ENCODE measurements at regions not wholly inside any gene's neighbourhood (a gene's known extent, or its start where the extent isn't known, plus 50 kb on each side); places are given as distances from the start of the nearest gene placed in this dataset.

- intact Hi-C loops (cut with micrococcal nuclease; ENCODE audit: unreplicated experiment) (no loop called here), in situ Hi-C loops (cut with HindIII; ENCODE audit: low pct_unique_long_range_greater_than_20kb, low sequenced_read_pairs) (no loop called here)
- H3K4me1 ChIP-seq (ENCODE audit: control insufficient read depth, insufficient read depth, low read length), result no peaks in the 10 kb centered on the region
- no TSS peak for BruUV-seq (replicated peaks)
- TF ChIP-seq TCF7L2 (IDR thresholded peaks at IDR 0.05; ENCODE audit: low read depth, low read length), result no peak
- TF ChIP-seq SIN3A (IDR thresholded peaks at IDR 0.05; ENCODE audit: borderline replicate concordance, insufficient read depth, low read depth, low read length), result no peak
- no peak for TF ChIP-seq CTCF (IDR thresholded peaks at IDR 0.05)
- no peak for TF ChIP-seq REST (IDR thresholded peaks at IDR 0.05; ENCODE audit: insufficient read depth in 1 of 2, low read depth in 2 of 2, low read length in 1 of 2)
- TF ChIP-seq POLR2AphosphoS5 (IDR thresholded peaks at IDR 0.05; ENCODE audit: low read depth, low read length), result no peak
- POLR2A ChIA-PET, result no interaction called here
- H3K27me3 ChIP-seq (ENCODE audit: control insufficient read depth, insufficient read depth, low read length), result no peaks in the 10 kb centered on the region
- H3K27ac ChIP-seq (ENCODE audit: low read length), result no peak overlapping the region
- no peak overlapping the region for H3K4me3 ChIP-seq (ENCODE audit: low read depth in 2 of 2, low read length in 2 of 2)
- CTCF ChIA-PET, result no interaction called here
- no peaks in the 10 kb centered on the region for H3K36me3 ChIP-seq (ENCODE audit: control insufficient read depth, insufficient read depth, low read length)
- DNase-seq (ENCODE audit: low read depth, low spot score) (no peak), ATAC-seq (no peak)
- no peaks in the 10 kb centered on the region for H3K9me3 ChIP-seq (ENCODE audit: control insufficient read depth, insufficient read depth, low read depth, low read length)
Observed at GRCh38 chr5:152247850-152248385, 157.2 kb downstream of the NMUR2 start.

- DNase-seq (ENCODE audit: low read depth, low spot score) (no peak), ATAC-seq (no peak)
- no peak overlapping the region for H3K4me3 ChIP-seq (ENCODE audit: low read depth in 2 of 2, low read length in 2 of 2)
- H3K27ac ChIP-seq (ENCODE audit: low read length), result no peak overlapping the region
- no peaks in the 10 kb centered on the region for H3K36me3 ChIP-seq (ENCODE audit: control insufficient read depth, insufficient read depth, low read length)
- ChIA-PET POLR2A (no interaction called here), CTCF (no interaction called here)
- no peaks in the 10 kb centered on the region for H3K27me3 ChIP-seq (ENCODE audit: control insufficient read depth, insufficient read depth, low read length)
- BruUV-seq (replicated peaks), result no TSS peak
- intact Hi-C loops (cut with micrococcal nuclease; ENCODE audit: unreplicated experiment), result no loop called here
- H3K9me3 ChIP-seq (ENCODE audit: control insufficient read depth, insufficient read depth, low read depth, low read length), result no peaks in the 10 kb centered on the region
- in situ Hi-C loops (cut with HindIII; ENCODE audit: low pct_unique_long_range_greater_than_20kb, low sequenced_read_pairs), result no loop called here
- TF ChIP-seq REST (IDR thresholded peaks at IDR 0.05; ENCODE audit: insufficient read depth in 1 of 2, low read depth in 2 of 2, low read length in 1 of 2) (peak; percentile 81 to 87), TCF7L2 (IDR thresholded peaks at IDR 0.05; ENCODE audit: low read depth, low read length) (no peak)
- no peaks in the 10 kb centered on the region for H3K4me1 ChIP-seq (ENCODE audit: control insufficient read depth, insufficient read depth, low read length)
Observed at GRCh38 chr5:152246401-152246800, 158.7 kb downstream of the NMUR2 start.
